Vagina (tissue), 2 donors: ENCODE measurements at regions not wholly inside any gene's neighbourhood (a gene's known extent, or its start where the extent isn't known, plus 50 kb on each side); places are given as distances from the start of the nearest gene placed in this dataset.

Experiments
- DNase-seq, 2 donors: peaks; one replicate each; pipeline ENCODE4 v3.0.0-alpha.2; 2017; ENCODE audit errors: extremely low spot score in 2 of 2
- H3K27ac ChIP-seq: fragments of 200-600 bp; sonication (generic); one replicate; pipeline ENCODE4 v1.5.1; 2019
- H3K27me3 ChIP-seq: fragments of 200-600 bp; sonication (generic); one replicate; pipeline ENCODE4 v1.5.1; 2019
- H3K36me3 ChIP-seq, 2 donors: fragments of 200-600 bp; sonication (generic); one replicate each; pipeline ENCODE4 v1.5.1; 2017 to 2019
- H3K4me1 ChIP-seq: fragments of 200-600 bp; sonication (generic); one replicate; pipeline ENCODE4 v1.5.1; 2019
- H3K4me3 ChIP-seq, 2 donors: fragments of 200-600 bp; sonication (generic); 1 replicate in 1 of 2; 2 replicates in 1 of 2; pipeline ENCODE4 v1.5.1; 2016 to 2019
- H3K9me3 ChIP-seq: fragments of 200-600 bp; sonication (generic); one replicate; pipeline ENCODE4 v1.5.1; 2019
- POLR2A ChIP-seq, 2 donors: fragments of 450-650 bp; IDR thresholded peaks; one replicate each; pipeline ENCODE4 v1.6.1; 2017; ENCODE audit warnings: antibody characterized with exemption in 2 of 2, mild to moderate bottlenecking in 2 of 2, moderate library complexity in 2 of 2
- POLR2AphosphoS5 ChIP-seq, 2 donors: sonication (generic); formaldehyde crosslinking; IDR thresholded peaks; one replicate each; pipeline ENCODE4 v1.9.0; 2017; ENCODE audit warnings: antibody characterized with exemption in 2 of 2, mild to moderate bottlenecking in 2 of 2, low read depth in 1 of 2; ENCODE audit not compliant: insufficient read depth in 1 of 2
- intact Hi-C: fragments of 100-400 bp; cut with DNase I; formaldehyde crosslinking; loops from one replicate; pipeline ENCODE4 v1.15.1; 2023
- TF ChIP-seq, protein P1 (sequence below), 3 experiments: fragments of 450-650 bp in 2 of 3; fragments of 200-600 bp in 1 of 3; sonication (generic) in 1 of 3; IDR thresholded peaks; one replicate each; pipeline ENCODE4 v1.5.1; 2017 to 2019; ENCODE audit warnings: antibody characterized with exemption in 3 of 3, mild to moderate bottlenecking in 2 of 3, moderate library complexity in 2 of 3

DNA sequence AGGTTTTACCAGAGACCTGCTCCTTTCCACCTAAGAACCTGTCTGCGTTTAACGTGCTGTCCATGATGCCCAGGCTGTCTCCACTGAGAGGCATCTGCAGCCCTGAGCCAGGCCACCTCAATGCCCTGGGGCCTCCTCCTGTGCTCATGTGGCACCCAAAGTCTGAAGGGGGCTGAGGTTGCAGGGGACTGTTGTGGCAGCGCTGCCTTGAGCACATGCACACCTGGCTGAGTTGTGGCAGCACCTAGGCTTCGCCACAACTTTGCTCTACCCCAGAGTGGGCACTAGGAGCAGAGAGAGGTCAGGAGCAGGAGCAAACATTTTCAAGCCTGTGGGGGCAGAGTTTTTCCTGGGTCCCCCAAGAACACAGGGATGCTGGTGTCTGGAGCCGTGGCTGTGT, 1527.1 kb downstream of the PLA2G4A start:
- H3K4me1 ChIP-seq = no peaks in the 10 kb centered on the region
- no peak for DNase-seq
- H3K36me3 ChIP-seq = no peaks in the 10 kb centered on the region
- H3K4me3 ChIP-seq = no peak overlapping the region
- no peak overlapping the region for H3K27ac ChIP-seq
- H3K9me3 ChIP-seq = no peaks in the 10 kb centered on the region
- intact Hi-C loops = no loop called here
- H3K27me3 ChIP-seq = no peaks in the 10 kb centered on the region
- TF ChIP-seq, protein P1, sequence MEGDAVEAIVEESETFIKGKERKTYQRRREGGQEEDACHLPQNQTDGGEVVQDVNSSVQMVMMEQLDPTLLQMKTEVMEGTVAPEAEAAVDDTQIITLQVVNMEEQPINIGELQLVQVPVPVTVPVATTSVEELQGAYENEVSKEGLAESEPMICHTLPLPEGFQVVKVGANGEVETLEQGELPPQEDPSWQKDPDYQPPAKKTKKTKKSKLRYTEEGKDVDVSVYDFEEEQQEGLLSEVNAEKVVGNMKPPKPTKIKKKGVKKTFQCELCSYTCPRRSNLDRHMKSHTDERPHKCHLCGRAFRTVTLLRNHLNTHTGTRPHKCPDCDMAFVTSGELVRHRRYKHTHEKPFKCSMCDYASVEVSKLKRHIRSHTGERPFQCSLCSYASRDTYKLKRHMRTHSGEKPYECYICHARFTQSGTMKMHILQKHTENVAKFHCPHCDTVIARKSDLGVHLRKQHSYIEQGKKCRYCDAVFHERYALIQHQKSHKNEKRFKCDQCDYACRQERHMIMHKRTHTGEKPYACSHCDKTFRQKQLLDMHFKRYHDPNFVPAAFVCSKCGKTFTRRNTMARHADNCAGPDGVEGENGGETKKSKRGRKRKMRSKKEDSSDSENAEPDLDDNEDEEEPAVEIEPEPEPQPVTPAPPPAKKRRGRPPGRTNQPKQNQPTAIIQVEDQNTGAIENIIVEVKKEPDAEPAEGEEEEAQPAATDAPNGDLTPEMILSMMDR (IDR thresholded peaks at IDR 0.05) = no peak
- no peak for TF ChIP-seq POLR2A (IDR thresholded peaks at IDR 0.05)
- no peak for TF ChIP-seq POLR2AphosphoS5 (IDR thresholded peaks at IDR 0.05; ENCODE audit: insufficient read depth in 1 of 2, low read depth in 1 of 2)

DNA sequence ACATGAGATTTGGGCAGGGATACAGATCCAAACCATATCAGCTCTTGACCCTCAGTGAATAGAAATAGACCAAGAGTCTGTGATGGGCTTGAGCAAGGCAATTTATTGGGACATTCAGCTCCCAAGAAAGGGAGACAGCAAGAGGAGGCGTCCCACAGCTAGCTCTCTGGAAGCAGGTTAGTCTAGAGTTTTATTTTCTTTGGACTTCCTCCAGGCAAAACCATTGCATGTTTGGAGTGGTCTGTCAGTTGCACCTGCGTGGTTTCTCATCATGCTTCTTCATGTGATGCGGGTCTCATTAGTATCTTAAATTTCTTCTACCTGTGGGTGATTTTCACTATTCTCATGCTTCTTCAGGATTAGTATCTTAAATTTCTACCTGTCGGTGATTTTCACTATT, 1530.6 kb downstream of the PLA2G4A start:
- H3K4me1 ChIP-seq = no peaks in the 10 kb centered on the region
- H3K36me3 ChIP-seq = no peaks in the 10 kb centered on the region
- H3K9me3 ChIP-seq = no peaks in the 10 kb centered on the region
- intact Hi-C loops = no loop called here
- H3K4me3 ChIP-seq = no peak overlapping the region
- H3K27me3 ChIP-seq = no peaks in the 10 kb centered on the region
- H3K27ac ChIP-seq = no peak overlapping the region
- DNase-seq = no peak
- no peak for TF ChIP-seq POLR2A (IDR thresholded peaks at IDR 0.05)
- TF ChIP-seq POLR2AphosphoS5 (IDR thresholded peaks at IDR 0.05; ENCODE audit: insufficient read depth in 1 of 2, low read depth in 1 of 2) = no peak
- TF ChIP-seq, protein P1 (IDR thresholded peaks at IDR 0.05) = no peak

DNA sequence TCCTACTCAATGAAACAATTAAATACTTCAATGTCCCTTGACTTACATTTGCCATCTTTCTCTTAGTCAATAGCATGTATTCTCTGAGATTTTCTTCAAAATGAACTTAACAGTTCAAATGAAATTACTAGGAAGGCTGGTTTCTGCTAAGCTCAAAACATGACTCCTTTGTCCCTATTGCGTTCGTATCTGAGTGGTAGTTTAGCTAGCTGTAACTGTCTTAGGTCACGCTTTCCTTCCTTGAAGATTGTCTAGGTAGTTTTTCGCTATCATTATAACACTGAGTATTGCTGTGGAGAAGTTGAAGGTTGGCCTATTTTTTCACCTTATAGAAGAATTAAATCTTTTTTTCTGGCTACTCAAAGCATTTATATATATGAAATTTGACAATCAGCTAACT, 1535.2 kb downstream of the PLA2G4A start:
- Histone ChIP-seq H3K27ac (no peak overlapping the region), H3K4me3 (no peak overlapping the region), H3K9me3 (no peaks in the 10 kb centered on the region), H3K27me3 (no peaks in the 10 kb centered on the region), H3K36me3 (no peaks in the 10 kb centered on the region), H3K4me1 (no peaks in the 10 kb centered on the region)
- DNase-seq = no peak
- no peak for TF ChIP-seq POLR2AphosphoS5 (IDR thresholded peaks at IDR 0.05; ENCODE audit: insufficient read depth in 1 of 2, low read depth in 1 of 2)
- TF ChIP-seq, protein P1 (IDR thresholded peaks at IDR 0.05) = no peak
- no peak for TF ChIP-seq POLR2A (IDR thresholded peaks at IDR 0.05)
- intact Hi-C loops = no loop called here

DNA sequence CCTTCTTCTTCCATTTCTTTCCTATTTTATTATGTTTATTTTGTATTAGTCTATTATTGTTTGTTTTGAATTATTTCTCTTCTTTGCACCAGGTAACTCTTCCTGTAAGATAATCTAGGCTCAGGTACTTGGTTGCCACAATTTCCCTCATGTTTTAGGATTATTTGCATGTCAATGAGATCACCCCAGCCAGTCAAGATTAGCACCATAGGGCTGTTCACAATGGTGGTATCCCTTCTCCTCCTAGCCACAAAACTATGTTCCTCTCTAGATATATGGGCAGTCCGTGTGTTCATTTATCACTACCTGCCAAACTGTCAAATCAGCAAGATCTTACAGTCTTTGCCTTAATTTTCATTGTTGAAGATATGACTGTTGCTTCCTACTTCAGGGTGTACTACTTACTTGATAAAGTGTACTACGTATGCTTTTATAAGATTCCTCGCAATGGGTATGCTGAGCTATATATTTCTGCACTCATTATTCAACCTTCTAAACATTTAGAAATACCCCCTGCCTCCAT, 1536.2 kb downstream of the PLA2G4A start:
- intact Hi-C loops = no loop called here
- Histone ChIP-seq H3K9me3 (no peaks in the 10 kb centered on the region), H3K4me1 (no peaks in the 10 kb centered on the region), H3K36me3 (no peaks in the 10 kb centered on the region), H3K4me3 (no peak overlapping the region), H3K27ac (no peak overlapping the region), H3K27me3 (no peaks in the 10 kb centered on the region)
- no peak for TF ChIP-seq POLR2A (IDR thresholded peaks at IDR 0.05)
- no peak for TF ChIP-seq POLR2AphosphoS5 (IDR thresholded peaks at IDR 0.05; ENCODE audit: insufficient read depth in 1 of 2, low read depth in 1 of 2)
- TF ChIP-seq, protein P1 (IDR thresholded peaks at IDR 0.05) = no peak
- no peak for DNase-seq

DNA sequence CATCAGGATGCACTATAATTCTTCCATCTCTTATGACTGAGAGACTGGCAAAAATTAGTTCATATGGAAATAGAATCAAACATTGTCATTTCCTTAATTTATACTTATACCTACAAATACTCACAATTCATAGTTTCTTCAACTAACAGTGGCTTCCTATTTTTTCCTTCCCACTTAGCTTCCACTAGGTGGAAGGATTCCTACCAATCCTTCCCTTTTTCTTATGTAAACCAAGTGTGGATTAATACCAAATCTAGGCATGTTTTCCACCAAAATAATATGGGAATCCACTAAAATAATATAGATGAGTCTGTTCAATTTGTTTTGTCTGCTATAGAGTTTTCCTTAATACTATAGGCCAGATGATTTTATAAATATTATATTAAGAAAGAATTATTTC, 1537.1 kb downstream of the PLA2G4A start:
- Histone ChIP-seq H3K9me3 (no peaks in the 10 kb centered on the region), H3K27me3 (no peaks in the 10 kb centered on the region), H3K36me3 (no peaks in the 10 kb centered on the region), H3K27ac (no peak overlapping the region), H3K4me3 (no peak overlapping the region), H3K4me1 (no peaks in the 10 kb centered on the region)
- intact Hi-C loops = no loop called here
- DNase-seq = no peak
- TF ChIP-seq POLR2AphosphoS5 (IDR thresholded peaks at IDR 0.05; ENCODE audit: insufficient read depth in 1 of 2, low read depth in 1 of 2) (no peak), POLR2A (IDR thresholded peaks at IDR 0.05) (no peak)
- TF ChIP-seq, protein P1 (IDR thresholded peaks at IDR 0.05) = no peak
